ENCODE measurements at regions not wholly inside any gene's neighbourhood (a gene's known extent, or its start where the extent isn't known, plus 50 kb on each side); places are given as distances from the start of the nearest gene placed in this dataset.

DNA sequence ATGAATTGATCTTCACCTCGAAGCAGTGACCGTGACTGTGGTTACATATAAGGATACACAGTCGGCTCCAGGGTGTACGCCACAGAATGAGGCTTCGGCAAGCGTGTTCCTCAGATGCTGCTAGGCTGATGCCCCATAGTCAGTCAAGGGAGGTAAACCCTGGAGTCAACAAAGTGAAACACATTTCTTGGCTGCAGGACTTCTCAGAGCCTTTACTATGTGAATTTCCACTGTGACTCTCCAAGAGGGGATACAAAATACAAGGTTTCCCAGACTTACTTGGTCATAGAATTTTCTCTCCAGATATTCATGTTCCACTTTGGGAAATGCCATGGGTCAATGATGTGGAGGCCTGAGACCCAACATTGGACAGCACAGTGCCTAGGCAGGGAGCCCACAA, 260.6 kb downstream of the BCL11B start:
- FAIRE-seq (no peak), ATAC-seq (no peak), DNase-seq (ENCODE audit: low spot score) (no peak)
- Histone ChIP-seq H4K20me1 (ENCODE audit: insufficient read depth, low read length) (no peaks in the 10 kb centered on the region), H3K9ac (ENCODE audit: insufficient read depth, low read depth, low read length) (no peak overlapping the region), H3K27ac (ENCODE audit: extremely low read length, insufficient read depth, low read length) (no peak overlapping the region), H3K4me2 (ENCODE audit: low read depth, low read length) (no peak overlapping the region), H3K79me2 (ENCODE audit: insufficient read depth, low read length) (no peaks in the 10 kb centered on the region), H2AFZ (ENCODE audit: low read length) (no peak overlapping the region), H3K27me3 (ENCODE audit: control insufficient read depth in 1 of 2, insufficient read depth in 2 of 2, low read length in 2 of 2) (peaks cover 1 to 14% of the 10 kb centered on the region in 2 experiments; a peak in 2 of 5 replicates), H3K4me1 (ENCODE audit: insufficient read depth, low read length) (no peaks in the 10 kb centered on the region), H3K4me3 (replicated peaks in 1 of 3; ENCODE audit: insufficient read depth in 1 of 3, low read depth in 2 of 3, low read length in 3 of 3) (no peak overlapping the region), H3K36me3 (replicated peaks in 1 of 2; ENCODE audit: control insufficient read depth in 1 of 2, insufficient read depth in 2 of 2, low read length in 2 of 2) (no peaks in the 10 kb centered on the region), H3K9me3 (ENCODE audit: low read length) (no peaks in the 10 kb centered on the region)
- in situ Hi-C loops (cut with HindIII; ENCODE audit: extremely low pct_ligation_motif_present, low pct_unique_long_range_greater_than_20kb) (no loop called here), intact Hi-C loops (cut with micrococcal nuclease; ENCODE audit: unreplicated experiment) (no loop called here)
- CTCF ChIA-PET (ENCODE audit: low intra/inter-chr PET ratio, low total read pairs), result no interaction called here
- POLR2A ChIA-PET, result no interaction called here
- no TSS peak for BruUV-seq (replicated peaks)
- 10% methylated on average over 2 of the region's 6 CpGs for WGBS (ENCODE audit: low lambda C conversion rate)
- no peak for TF ChIP-seq ZNF224 (CRISPR knock-in tag; IDR thresholded peaks at IDR 0.05)
- no peak for TF ChIP-seq ZNF441 (CRISPR knock-in tag; IDR thresholded peaks at IDR 0.05; ENCODE audit: borderline replicate concordance)
- TF ChIP-seq ARNT2 (CRISPR knock-in tag; IDR thresholded peaks at IDR 0.05; ENCODE audit: low read depth), result no peak
- no peak for TF ChIP-seq ZNF101 (CRISPR knock-in tag; IDR thresholded peaks at IDR 0.05; ENCODE audit: borderline replicate concordance, low read depth)
- no peak for TF ChIP-seq ZNF501 (CRISPR knock-in tag; IDR thresholded peaks at IDR 0.05)
- TF ChIP-seq NFE2L1 (CRISPR knock-in tag; IDR thresholded peaks at IDR 0.05; ENCODE audit: borderline replicate concordance), result no peak
- no peak for TF ChIP-seq ZNF589 (CRISPR knock-in tag; conservative IDR thresholded peaks at IDR 0.05)
- no peak for TF ChIP-seq MZF1 (CRISPR knock-in tag; IDR thresholded peaks at IDR 0.05; ENCODE audit: borderline replicate concordance)
- no peak for TF ChIP-seq KDM4B (CRISPR knock-in tag; IDR thresholded peaks at IDR 0.05)
- TF ChIP-seq, protein P1, sequence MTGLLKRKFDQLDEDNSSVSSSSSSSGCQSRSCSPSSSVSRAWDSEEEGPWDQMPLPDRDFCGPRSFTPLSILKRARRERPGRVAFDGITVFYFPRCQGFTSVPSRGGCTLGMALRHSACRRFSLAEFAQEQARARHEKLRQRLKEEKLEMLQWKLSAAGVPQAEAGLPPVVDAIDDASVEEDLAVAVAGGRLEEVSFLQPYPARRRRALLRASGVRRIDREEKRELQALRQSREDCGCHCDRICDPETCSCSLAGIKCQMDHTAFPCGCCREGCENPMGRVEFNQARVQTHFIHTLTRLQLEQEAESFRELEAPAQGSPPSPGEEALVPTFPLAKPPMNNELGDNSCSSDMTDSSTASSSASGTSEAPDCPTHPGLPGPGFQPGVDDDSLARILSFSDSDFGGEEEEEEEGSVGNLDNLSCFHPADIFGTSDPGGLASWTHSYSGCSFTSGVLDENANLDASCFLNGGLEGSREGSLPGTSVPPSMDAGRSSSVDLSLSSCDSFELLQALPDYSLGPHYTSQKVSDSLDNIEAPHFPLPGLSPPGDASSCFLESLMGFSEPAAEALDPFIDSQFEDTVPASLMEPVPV (CRISPR knock-in tag; IDR thresholded peaks at IDR 0.05), result no peak
- TF ChIP-seq, protein P2, sequence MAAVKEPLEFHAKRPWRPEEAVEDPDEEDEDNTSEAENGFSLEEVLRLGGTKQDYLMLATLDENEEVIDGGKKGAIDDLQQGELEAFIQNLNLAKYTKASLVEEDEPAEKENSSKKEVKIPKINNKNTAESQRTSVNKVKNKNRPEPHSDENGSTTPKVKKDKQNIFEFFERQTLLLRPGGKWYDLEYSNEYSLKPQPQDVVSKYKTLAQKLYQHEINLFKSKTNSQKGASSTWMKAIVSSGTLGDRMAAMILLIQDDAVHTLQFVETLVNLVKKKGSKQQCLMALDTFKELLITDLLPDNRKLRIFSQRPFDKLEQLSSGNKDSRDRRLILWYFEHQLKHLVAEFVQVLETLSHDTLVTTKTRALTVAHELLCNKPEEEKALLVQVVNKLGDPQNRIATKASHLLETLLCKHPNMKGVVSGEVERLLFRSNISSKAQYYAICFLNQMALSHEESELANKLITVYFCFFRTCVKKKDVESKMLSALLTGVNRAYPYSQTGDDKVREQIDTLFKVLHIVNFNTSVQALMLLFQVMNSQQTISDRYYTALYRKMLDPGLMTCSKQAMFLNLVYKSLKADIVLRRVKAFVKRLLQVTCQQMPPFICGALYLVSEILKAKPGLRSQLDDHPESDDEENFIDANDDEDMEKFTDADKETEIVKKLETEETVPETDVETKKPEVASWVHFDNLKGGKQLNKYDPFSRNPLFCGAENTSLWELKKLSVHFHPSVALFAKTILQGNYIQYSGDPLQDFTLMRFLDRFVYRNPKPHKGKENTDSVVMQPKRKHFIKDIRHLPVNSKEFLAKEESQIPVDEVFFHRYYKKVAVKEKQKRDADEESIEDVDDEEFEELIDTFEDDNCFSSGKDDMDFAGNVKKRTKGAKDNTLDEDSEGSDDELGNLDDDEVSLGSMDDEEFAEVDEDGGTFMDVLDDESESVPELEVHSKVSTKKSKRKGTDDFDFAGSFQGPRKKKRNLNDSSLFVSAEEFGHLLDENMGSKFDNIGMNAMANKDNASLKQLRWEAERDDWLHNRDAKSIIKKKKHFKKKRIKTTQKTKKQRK (IDR thresholded peaks at IDR 0.05; ENCODE audit: low read length), result no peak
- TF ChIP-seq HOXA3 (CRISPR knock-in tag; IDR thresholded peaks at IDR 0.05), result no peak
- TF ChIP-seq ZNF749 (CRISPR knock-in tag; IDR thresholded peaks at IDR 0.05; ENCODE audit: borderline replicate concordance), result no peak
- TF ChIP-seq, protein P3, sequence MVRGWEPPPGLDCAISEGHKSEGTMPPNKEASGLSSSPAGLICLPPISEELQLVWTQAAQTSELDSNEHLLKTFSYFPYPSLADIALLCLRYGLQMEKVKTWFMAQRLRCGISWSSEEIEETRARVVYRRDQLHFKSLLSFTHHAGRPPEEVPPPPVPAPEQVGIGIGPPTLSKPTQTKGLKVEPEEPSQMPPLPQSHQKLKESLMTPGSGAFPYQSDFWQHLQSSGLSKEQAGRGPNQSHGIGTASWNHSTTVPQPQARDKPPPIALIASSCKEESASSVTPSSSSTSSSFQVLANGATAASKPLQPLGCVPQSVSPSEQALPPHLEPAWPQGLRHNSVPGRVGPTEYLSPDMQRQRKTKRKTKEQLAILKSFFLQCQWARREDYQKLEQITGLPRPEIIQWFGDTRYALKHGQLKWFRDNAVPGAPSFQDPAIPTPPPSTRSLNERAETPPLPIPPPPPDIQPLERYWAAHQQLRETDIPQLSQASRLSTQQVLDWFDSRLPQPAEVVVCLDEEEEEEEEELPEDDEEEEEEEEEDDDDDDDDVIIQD (CRISPR knock-in tag; IDR thresholded peaks at IDR 0.05; ENCODE audit: low read depth), result no peak

All from HepG2 (cell line).